HG03442 (cell line): ENCODE measurements at regions not wholly inside any gene's neighbourhood (a gene's known extent, or its start where the extent isn't known, plus 50 kb on each side); places are given as distances from the start of the nearest gene placed in this dataset.
"Not testable (repeated sequence)": the region's sequence is repeated elsewhere in the genome, so short reads cannot be mapped to it uniquely, and the experiment has no call there.

ENCODE experiments used
- ATAC-seq: cut with Tn5 transposase; IDR thresholded peaks from one replicate; pipeline ENCODE4 v1.9.1; 2021; ENCODE audit warnings: mild to moderate bottlenecking, moderate library complexity; ENCODE audit not compliant: unreplicated experiment

GRCh38 chr2:19205983-19206533 lies 152.4 kb downstream of the OSR1 start:
- no peak for ATAC-seq

DNA sequence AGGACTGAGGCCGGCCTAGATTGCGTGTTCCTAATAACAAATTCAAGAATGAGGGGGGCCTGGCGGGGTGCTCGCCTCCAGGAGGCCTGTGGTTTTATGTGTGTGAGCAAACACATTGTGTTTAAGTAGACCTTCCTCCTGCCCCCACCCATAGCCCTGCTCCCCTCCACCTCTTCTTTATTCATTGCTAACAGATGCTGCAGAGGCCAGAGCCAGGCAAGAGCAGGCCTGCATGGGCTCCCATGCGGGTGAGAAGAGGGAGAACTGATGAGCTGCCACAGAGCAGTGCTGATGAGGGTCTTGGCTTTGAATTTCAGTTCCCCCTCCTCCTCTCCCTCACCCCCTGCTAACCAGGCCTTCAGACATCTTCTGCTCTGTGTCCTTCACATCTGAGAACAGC lies 154.6 kb downstream of the OSR1 start:
- ATAC-seq = no peak

GRCh38 chr2:19201911-19202462 lies 156.4 kb downstream of the OSR1 start:
- no peak for ATAC-seq

DNA sequence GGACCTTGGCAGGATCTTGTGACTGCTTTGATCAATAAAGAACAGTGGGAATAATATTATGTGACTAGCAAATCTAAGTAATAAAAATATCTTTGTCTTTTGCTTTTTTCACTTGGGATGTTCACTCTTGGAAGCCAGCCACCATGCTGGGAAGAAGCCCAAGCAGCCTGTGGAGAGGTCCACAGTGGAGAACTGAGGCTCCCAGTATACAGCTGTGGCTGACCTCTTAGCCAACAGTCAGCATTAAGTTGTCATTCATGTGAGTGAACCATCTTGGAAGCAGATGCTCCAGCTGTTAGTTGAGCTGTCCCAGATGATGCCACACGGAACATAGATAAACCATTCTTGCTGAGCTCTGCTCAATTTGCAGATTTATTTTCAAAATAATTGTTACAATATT lies 160.0 kb downstream of the OSR1 start:
- no peak for ATAC-seq

GRCh38 chr2:19195661-19196060 lies 162.8 kb downstream of the OSR1 start:
- no peak for ATAC-seq

DNA sequence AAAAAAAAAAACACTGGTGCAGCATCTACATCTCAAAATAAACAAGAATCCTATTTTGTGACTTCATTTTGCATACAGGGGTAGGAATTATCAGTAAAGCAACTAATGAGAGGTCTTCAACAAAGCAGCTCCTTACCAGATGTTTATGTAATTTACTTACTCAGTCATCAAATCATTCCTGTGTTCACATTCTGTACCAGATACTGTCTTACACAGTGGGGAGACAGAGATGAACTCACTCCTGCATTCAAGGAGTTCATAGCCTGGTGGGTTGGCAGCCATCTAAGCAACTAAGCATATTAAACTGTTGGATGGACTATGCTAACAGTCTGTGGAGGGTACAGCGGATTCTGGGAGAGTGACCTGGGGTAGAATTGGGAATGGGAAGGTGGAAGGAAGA lies 169.0 kb downstream of the OSR1 start:
- ATAC-seq = no peak

DNA sequence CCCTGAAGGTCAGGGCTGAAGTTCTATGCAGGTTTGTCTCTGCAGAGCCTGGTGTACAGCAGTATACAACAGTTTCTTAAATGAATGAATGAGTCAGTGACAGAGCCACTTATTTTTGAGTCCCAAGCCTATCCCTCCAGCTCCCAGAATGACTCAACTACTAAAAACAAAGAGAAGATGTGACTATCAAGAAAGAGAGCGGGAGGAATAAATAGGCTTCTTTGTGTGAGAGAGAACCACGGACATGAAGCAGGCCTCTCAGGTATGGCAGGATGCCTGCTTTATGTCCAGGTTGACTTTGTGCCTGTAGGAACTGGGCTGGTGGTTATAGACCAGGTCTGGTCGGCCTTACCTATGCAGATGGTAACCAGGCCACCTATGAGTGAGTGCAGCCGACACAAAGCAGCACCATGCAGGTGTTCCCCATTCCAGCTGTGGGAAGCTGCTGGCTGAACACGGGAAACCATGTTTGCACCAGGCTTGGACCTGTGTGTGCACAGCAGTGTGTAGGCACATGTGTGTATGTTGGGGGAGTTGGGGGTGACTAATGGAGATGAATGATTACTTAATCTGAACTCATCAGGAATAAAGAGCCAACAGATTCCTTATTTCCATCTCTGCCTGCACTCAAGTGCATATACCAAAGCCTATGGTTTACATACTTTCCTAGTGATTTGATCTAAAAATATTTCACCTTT lies 171.0 kb downstream of the OSR1 start:
- no peak for ATAC-seq

DNA sequence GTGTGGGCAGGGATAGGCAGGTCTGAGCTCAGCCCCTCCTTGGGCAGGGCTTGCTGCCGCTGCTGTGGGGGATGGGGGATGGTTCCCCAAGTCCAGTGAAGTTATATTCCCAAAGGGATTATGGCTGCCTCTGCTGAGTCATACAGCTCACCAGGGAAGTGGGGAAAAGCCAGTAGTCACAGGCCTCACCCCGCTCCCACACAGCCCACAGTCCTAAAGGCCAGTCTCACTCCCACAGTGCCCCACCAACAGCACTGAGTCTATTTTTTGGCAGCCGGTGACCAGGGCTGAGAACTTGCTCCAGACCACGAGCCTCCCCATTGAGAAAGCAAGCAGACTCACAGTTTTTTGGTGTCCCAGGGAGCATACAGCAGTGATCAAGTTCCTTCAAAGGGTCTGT lies 173.3 kb downstream of the OSR1 start:
- ATAC-seq = no peak

GRCh38 chr2:19178175-19178574 lies 180.2 kb downstream of the OSR1 start:
- ATAC-seq = no peak

GRCh38 chr2:19176977-19177376 lies 181.4 kb downstream of the OSR1 start:
- no peak for ATAC-seq

- ATAC-seq = no peak
Observed at GRCh38 chr2:19176172-19176852, 182.1 kb downstream of the OSR1 start.

- ATAC-seq = no peak
Observed at GRCh38 chr2:19174176-19174575, 184.2 kb downstream of the OSR1 start.

- no peak for ATAC-seq
Observed at GRCh38 chr2:19171409-19171808, 187.0 kb downstream of the OSR1 start.

DNA sequence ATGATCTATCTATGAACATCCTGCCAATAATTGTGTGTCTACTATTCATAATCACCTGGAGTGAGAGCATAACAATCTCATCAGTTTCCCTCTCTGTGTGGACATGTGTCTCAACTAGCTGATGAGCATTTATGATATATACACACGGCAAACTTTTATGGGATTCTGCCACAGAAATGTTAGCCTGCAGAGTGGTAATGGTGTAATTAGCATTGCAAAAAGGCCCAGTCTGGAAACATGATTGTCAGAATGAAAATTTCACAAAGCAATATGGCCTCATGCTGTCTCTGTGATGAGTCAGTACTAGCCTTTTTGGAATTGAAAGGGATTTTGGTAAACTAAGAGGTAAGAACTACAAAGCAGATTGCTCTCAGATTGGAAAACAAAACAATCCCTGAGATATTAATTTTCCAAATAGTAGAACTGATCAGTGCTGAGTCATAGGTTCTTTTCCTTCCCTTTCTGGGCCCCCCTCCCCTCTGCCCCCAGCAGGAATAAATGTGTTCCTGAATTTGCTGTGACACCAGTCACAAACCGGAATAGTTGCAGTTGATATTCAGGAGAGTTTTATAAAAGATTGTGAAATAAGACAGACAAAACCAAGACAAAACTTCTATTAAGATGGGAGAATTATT lies 189.2 kb downstream of the OSR1 start:
- no peak for ATAC-seq

DNA sequence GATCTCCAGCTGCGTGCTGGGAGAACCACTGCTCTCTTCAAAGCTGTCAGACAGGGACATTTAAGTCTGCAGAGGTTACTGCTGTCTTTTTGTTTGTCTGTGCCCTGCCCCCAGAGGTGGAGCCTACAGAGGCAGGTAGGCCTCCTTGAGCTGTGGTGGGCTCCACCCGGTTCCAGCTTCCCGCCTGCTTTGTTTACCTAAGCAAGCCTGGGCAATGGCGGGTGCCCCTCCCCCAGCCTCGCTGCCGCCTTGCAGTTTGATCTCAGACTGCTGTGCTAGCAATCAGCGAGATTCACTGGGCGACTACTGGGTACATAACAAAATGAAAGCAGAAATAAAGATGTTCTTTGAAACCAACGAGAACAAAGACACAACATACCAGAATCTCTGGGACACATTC lies 194.3 kb downstream of the OSR1 start:
- ATAC-seq = not testable (repeated sequence)

DNA sequence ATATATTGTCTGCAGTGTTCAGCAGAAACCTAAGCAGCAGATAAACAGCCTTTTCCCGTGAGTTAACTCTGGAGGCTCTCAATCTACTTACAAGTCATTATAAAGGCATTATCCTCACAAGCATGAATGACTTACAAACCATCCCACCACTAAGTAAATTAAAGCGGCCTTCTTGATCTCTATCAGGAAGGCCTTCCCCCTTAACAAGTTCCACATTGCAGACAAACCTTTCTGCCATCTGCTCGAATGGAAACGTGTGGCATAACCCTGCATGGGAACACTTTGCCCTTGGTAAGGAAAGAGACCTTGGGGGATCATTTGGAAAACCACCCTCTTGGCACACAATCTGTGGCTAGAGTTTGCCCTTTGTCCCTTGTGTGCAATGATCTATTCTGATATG lies 199.5 kb downstream of the OSR1 start:
- no peak for ATAC-seq

GRCh38 chr2:19158211-19158610 lies 200.2 kb downstream of the OSR1 start:
- no peak for ATAC-seq

DNA sequence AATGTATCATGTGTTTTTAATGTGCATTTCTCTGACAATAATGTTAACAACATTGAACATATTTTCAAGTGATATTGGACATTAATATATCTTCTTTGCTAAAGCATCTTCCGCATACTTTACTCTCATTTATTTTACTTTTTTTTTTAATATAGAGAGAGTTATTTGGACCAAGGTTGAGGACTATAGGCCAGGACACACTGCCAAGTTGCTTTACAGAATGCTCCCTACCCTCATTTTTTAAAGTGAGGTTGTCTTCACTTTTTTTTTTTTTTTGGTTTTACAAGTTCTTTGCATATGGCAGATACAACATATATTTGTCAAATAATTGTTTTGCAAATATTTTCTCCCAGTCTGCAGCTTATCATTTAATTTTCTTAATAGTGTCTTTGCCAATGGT lies 201.8 kb downstream of the OSR1 start:
- ATAC-seq = no peak

DNA sequence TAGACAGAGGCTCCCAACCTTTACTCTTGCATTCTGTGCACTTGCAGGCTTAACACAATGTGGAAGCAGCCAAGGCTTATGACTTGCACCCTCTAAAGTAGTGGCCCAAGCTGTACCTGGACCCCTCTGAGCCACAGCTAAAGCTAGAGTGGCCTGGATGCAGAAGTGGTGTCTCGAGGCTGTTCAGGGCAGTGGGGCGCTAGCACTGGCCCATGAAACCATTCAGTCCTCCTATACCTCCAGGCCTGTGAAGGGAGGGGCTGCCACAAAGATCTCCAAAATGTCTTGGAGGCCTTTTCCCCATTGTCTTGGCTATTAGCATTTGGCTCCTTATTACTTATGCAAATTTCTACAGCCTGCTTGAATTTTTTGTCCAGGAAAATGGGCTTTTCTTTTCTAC lies 207.7 kb downstream of the OSR1 start:
- no peak for ATAC-seq

- ATAC-seq = no peak
Observed at GRCh38 chr2:19146867-19147266, 211.6 kb downstream of the OSR1 start.

GRCh38 chr2:19141234-19142004 lies 217.0 kb downstream of the OSR1 start:
- no peak for ATAC-seq
